Lung microvascular endothelial cell (primary cell): ENCODE measurements at regions not wholly inside any gene's neighbourhood (a gene's known extent, or its start where the extent isn't known, plus 50 kb on each side); places are given as distances from the start of the nearest gene placed in this dataset.
"Not testable (repeated sequence)": the region's sequence is repeated elsewhere in the genome, so short reads cannot be mapped to it uniquely, and the experiment has no call there.

ENCODE experiments used
- DNase-seq, 2 donors: peaks; one replicate each; pipeline versions ENCODE4 v3.0.0 to v3.0.0-alpha.2; 2010; ENCODE audit warnings: low read depth in 2 of 2

DNA sequence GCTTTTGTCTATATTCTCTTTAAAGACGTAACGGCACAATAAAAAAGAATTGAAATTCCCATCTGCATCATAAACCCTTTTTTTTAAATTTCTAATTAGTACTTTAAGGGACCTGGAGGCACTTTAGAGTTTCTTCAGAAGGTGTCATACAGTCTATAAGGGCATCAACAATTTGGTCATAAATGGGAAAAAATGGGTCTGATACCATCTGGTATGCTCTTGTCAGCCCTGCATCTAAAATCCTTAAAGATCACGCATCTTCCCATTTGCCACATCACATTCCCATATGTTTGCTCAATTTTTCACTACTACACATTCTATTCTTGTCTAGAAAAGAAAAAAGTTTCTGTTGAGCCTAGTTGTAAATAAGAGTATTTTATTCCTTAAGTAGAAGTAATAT, 53.8 kb downstream of the COX7C start:
- DNase-seq, result no peak

GRCh38 chr5:86674069-86674468, 56.3 kb downstream of the COX7C start:
- DNase-seq, result no peak

DNA sequence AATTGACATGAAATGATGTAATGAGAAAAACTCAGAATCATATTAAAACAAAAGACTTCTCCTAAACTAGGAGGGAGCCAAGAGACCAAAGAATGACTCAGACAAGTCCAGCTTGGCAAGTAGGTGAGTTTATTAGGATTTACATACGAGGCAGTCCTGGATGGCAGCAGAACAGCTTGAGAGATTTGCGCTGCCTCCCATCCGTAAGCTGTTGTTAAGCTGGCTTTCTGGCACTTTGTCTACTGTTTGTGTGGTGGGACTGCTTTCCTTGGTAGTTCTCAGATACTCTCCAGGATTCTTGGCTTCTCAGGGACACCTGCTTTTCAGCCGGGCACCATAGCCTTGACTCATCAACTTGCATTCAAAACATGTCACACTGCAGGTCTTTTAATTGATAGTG, 57.6 kb downstream of the COX7C start:
- no peak for DNase-seq

DNA sequence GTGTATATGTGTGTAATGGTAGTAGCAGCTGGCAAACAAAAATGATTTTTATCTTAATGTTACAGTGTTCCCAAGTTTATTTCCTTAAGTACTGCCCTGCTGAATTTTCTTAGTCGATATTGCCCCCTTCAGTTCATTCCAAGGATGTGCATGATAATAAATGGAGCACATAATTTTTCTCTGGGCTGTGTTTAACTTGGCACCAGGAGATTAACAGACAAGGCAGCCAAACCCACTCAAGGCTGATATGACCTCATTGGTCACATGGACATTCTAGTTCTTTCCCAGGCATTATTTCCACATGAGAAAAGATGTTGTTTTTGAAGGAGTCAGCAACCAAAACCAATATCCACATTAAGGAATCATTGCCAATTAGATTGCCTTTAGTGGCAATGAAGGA, 61.8 kb downstream of the COX7C start:
- peak; percentile 68 to 70 for DNase-seq

DNA sequence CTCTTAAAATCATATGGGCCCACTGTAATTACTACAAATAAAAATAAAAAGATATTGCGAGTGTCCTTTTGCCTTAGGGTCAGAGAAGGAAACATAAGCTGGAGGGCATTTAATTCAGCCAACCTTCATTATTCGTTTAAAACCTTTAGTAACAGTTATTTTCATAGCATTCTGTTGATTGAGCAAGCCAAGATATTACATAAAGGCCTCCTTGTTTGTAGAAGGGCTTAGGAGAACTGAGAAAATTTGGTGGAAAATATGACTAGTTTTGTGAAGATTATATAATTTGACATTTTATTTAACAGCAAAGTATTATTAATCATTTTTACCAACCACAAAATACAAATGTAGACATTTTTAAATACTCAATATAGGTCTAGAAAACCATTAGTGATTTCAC, 62.2 kb downstream of the COX7C start:
- no peak for DNase-seq

GRCh38 chr5:86684222-86684621, 66.5 kb downstream of the COX7C start:
- peak in 1 of 2 donors; percentile 14 for DNase-seq

DNA sequence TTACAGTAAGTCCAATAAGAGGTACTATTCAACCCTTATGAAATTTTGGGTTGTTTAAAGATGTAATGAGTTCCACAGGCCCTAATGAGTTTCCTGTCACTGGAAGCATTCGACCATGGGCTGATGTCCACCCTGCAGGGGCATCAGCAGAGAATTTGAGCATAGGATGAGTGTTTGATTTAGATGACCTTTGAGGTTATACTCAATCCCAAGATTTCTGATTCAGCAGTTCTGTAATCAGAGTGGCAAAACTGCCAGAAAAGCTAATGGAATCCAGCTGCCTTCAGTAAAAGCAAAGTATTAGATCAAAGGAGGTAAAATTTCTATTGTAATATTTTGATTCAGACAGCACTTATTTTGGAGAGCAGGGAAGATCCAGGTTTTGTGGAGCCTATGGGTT, 68.3 kb downstream of the COX7C start:
- no peak for DNase-seq

- DNase-seq, result no peak
These were observed 70.7 kb downstream of the COX7C start for GRCh38 chr5:86688406-86688805.

GRCh38 chr5:86689103-86689729, 71.5 kb downstream of the COX7C start:
- DNase-seq, result no peak

DNA sequence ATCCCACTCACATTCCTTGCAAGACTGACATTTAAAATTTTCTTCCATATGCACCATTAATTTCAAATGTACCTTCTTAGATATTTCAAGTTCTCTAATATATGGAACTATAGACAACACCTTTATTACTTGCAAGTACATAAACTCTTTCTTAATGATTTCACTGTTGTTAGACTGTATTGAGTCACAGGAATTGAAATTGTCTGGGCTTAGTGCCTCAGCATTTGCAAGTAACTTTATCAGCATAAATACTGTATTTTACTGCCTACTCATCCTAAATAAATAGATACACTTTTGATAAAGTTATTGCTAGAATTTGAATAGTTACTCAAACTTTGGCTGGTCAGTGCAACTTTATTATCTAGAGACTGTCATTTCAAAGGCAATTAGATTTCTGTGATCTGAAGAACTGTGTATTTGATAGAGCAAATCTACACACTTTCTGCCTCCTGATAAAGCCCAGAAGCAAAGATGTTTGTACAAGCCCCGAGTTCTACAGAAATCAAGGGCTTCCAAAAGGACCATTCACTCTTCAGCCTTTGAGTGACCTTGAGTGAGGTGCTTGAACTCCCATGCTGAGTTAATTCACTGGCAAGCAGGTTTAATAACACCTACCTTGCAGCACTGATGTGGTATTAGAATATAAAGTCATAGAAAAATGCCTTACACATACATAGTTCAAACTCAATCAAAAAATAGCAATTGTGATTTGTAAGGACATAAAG, 91.6 kb downstream of the COX7C start:
- no peak for DNase-seq

DNA sequence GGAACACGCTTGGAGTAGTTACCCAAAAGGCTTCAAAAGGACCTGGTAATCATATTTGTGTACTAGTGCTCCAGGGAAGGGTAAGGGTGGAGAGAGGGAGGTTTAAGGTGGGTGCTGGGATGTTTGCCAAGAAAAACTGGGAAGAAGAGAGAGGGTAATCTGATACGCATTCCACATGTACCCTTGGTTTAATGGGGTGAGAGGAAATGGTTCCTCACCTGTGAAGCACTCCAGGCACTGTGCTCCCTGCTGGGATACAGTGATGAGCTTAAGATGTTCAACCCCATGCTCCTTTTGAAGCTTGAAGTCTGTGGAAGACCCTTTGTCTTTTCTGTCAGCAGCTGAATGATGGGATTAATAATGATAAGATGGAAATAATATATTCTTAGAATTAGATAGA, 98.4 kb downstream of the COX7C start:
- no peak for DNase-seq

DNA sequence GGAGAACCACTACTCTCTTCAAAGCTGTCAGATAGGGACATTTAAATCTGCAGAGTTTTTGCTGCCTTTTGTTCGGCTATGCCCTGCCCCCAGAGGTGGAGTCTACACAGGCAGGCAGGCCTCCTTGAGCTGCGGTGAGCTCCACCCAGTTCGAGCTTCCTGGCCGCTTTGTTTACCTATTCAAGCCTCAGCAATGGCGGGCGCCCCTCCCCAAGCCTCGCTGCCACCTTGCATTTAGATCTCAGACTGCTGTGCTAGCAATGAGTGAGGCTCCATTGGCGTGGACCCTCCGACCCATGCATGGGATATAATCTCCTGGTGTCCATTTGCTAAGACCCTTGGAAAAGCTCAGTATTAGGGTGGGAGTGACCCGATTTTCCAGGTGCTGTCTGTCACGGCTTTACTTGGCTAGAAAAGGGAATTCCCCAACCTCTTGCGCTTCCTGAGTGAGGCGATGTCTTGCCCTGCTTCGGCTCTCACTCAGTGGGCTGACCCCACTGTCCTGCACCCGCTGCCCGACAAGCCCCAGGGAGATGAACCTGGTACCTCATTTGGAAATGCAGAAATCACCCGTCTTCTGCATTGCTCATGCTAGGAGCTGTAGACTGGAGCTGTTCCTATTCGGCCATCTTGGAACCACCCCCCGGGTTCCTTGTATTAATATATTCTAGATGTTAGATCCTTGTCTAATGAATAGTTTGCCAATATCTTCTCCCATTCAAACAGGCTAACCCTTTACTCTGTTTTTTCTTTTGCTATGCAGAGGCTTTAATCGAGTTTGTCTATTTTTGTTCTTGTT, 113.8 kb downstream of the COX7C start:
- not testable (repeated sequence) for DNase-seq

DNA sequence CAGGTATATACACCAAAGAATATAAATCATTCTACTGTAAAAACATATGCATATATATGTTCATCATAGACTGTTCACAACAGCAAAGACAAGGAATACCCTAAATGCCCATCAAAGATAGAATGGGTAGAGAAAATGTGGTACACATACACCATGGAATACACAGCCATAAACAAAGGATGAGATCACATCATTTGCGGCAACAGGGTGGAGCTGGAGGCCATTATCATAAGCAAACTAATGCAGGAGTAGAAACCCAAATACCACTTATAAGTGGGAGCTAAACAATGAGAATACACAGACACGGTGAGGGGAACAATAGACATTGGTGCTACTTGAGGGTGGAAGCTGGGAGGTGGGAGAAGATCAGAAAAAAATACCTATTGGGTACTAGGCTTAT, 117.6 kb downstream of the COX7C start:
- no peak for DNase-seq

GRCh38 chr5:86737579-86737978, 119.8 kb downstream of the COX7C start:
- no peak for DNase-seq

- no peak for DNase-seq
These were observed 130.9 kb downstream of the COX7C start for GRCh38 chr5:86748538-86749105.

DNA sequence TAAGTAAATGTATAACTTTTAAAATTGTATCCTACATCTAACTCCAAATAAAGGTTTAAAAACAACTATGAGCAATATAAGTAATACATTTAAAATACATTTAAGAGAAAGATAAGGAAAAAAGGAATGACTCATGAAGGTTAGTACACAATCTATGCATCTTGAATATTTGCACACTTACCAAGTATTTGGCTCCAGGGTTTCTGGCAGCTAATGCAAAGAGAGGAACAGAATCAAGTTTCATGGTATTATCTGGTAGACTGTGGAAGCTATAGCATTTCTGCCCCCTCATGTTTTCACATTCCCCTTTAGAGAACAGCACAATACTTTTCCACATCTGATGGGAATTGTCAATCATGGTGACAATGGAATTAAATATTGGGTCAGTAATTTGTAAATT, 132.1 kb downstream of the COX7C start:
- no peak for DNase-seq

GRCh38 chr5:86756839-86757238, 139.1 kb downstream of the COX7C start:
- DNase-seq, result no peak

DNA sequence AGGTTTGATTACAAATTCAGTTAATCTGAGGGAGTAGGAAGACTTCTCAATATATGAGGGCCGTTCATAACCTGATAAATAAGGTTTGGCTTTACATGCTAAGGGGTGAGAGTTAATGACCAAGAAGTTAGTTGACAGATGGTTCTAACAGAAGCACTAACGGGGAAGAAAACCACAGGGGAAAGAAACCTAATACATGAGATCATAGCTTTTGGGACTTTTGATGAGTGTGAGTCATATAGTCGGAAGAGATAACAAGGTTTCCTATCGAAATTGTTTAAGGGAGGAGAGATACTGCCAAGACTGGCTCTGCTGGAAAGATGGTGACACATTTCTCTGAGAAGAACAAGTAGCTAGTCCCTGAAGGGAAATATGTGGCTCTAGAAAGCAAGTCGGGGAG, 140.1 kb downstream of the COX7C start:
- no peak for DNase-seq

DNA sequence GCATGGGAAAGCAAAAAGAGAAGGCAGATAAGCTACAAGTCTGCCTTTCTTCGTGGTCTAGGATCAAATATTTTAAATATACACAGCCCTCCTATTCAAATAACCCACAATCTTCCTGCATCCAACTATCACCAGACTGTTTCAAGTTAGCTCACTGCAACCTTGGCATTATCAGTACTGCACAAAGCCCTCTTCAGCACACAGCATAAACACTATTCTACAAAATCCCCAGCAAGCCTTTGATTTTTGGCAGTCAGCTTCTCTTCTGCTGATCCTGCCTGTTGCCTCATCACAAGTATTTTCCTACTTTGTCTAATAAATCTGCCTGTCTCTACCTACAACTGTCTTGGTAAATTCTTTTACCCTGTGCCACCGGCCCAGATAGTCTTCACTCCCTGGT, 142.9 kb downstream of the COX7C start:
- DNase-seq, result no peak

DNA sequence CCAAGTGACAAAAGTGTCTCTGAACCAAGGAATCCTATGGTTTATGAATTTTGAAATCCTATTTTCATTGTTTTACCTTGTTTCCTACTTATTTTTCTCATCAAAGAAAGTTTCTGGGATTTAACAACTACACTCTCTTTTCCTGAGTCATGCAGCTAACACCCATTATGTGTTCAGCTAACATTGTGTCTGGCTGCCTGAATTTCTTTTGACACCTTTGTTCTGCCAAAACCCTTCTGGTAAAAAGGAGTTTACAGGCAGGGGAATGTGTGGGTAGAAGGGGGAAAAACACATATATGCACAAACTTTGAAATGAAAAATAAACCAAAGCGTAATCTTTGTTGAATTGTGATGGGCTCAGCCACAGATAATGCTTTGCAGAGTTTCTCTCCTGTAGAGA, 146.2 kb downstream of the COX7C start:
- DNase-seq, result no peak

GRCh38 chr5:86765778-86766502, 148.2 kb downstream of the COX7C start:
- DNase-seq, result no peak
